ENCODE measurements at regions not wholly inside any gene's neighbourhood (a gene's known extent, or its start where the extent isn't known, plus 50 kb on each side); places are given as distances from the start of the nearest gene placed in this dataset.
"Not testable (repeated sequence)": the region's sequence is repeated elsewhere in the genome, so short reads cannot be mapped to it uniquely, and the experiment has no call there.

DNA sequence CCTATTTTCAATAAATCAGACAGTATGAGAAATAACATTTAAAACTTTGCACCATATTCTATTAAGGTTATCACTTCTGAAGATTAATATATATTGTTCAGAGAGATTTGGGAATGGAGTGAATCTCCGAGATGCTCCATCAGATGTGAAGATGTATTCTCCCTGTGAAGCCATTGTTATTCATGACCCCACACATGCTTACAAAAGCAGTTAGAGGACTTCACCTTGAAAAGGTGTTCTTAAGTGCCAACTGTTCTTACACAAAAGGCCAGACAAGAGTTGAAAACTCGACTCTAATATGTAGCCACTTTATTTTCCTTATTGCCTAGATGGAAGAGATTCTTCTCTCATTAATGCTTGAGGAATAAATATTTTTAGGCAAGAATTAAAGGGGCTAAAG, 54.3 kb upstream of the NEIL3 start:
- no peak for DNase-seq

DNA sequence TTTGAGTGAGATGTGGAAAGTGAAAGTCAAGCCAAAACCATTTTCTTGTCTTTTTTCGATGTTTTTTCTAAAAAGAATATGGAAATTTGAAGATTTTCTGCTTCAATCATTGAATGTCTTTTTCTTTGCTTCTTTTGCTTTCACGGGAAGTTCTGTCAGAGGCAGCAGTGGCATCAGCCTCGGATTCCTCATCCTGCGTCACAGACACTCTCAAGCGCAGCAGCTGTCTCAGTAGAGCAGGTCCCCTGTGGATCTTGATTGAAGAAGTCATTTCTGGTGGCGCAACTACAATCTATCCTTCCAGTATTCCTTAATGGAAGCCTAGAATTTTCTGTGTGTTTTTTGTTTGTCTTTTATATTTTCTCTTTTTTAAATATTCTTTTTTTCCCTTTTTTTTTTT, 52.7 kb upstream of the NEIL3 start:
- no peak for DNase-seq

DNA sequence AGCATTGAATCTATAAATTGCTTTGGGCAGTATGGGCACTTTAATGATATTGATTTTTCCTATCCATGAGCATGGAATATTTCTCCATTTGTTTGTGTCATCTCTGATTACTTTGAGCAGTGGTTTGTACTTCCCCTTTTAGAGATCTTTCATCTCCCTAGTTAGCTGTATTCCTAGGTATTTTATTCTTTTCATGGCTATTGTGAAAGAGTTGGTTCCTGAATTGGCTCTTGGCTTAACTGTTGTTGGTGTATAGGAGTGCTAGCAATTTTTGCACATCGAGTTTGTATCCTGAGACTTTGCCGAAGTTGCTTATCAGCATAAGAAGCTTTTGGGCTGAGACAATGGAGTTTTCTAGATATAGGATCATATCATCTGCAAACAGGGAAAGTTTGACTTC, 50.2 kb upstream of the NEIL3 start:
- DNase-seq = not testable (repeated sequence)
